ENCODE measurements at regions not wholly inside any gene's neighbourhood (a gene's known extent, or its start where the extent isn't known, plus 50 kb on each side); places are given as distances from the start of the nearest gene placed in this dataset.

DNA sequence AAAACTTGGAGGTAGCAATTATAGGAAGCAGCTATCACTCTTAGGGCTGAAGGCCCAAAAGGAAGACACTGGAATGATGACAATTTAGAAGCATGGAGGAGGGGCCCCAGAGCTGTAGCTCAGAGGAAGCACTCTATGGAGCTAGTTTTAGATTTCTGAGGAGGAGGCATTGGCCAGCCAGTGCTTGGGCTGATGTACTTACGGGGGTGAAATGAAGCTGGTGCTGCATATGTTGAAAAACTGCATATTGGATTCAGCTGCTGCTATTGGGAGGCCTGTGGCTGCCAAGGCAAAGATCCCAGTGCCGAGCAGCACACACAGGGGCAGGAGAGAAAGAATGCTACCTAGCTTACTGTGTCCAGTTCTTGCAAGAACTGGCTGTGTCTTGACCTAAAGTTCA, 53.9 kb upstream of the HMHB1 start:
- no peaks in the 10 kb centered on the region for H3K27me3 ChIP-seq (ENCODE audit: control insufficient read depth, insufficient read depth, low read length)
- no peak overlapping the region for H3K4me3 ChIP-seq (ENCODE audit: low read depth in 2 of 2, low read length in 2 of 2)
- TF ChIP-seq, protein P1, sequence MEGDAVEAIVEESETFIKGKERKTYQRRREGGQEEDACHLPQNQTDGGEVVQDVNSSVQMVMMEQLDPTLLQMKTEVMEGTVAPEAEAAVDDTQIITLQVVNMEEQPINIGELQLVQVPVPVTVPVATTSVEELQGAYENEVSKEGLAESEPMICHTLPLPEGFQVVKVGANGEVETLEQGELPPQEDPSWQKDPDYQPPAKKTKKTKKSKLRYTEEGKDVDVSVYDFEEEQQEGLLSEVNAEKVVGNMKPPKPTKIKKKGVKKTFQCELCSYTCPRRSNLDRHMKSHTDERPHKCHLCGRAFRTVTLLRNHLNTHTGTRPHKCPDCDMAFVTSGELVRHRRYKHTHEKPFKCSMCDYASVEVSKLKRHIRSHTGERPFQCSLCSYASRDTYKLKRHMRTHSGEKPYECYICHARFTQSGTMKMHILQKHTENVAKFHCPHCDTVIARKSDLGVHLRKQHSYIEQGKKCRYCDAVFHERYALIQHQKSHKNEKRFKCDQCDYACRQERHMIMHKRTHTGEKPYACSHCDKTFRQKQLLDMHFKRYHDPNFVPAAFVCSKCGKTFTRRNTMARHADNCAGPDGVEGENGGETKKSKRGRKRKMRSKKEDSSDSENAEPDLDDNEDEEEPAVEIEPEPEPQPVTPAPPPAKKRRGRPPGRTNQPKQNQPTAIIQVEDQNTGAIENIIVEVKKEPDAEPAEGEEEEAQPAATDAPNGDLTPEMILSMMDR (IDR thresholded peaks at IDR 0.05) = no peak
- TF ChIP-seq POLR2AphosphoS5 (IDR thresholded peaks at IDR 0.05; ENCODE audit: low read depth, low read length) = no peak
- no peak for TF ChIP-seq TCF7L2 (IDR thresholded peaks at IDR 0.05; ENCODE audit: low read depth, low read length)
- TF ChIP-seq, protein P2, sequence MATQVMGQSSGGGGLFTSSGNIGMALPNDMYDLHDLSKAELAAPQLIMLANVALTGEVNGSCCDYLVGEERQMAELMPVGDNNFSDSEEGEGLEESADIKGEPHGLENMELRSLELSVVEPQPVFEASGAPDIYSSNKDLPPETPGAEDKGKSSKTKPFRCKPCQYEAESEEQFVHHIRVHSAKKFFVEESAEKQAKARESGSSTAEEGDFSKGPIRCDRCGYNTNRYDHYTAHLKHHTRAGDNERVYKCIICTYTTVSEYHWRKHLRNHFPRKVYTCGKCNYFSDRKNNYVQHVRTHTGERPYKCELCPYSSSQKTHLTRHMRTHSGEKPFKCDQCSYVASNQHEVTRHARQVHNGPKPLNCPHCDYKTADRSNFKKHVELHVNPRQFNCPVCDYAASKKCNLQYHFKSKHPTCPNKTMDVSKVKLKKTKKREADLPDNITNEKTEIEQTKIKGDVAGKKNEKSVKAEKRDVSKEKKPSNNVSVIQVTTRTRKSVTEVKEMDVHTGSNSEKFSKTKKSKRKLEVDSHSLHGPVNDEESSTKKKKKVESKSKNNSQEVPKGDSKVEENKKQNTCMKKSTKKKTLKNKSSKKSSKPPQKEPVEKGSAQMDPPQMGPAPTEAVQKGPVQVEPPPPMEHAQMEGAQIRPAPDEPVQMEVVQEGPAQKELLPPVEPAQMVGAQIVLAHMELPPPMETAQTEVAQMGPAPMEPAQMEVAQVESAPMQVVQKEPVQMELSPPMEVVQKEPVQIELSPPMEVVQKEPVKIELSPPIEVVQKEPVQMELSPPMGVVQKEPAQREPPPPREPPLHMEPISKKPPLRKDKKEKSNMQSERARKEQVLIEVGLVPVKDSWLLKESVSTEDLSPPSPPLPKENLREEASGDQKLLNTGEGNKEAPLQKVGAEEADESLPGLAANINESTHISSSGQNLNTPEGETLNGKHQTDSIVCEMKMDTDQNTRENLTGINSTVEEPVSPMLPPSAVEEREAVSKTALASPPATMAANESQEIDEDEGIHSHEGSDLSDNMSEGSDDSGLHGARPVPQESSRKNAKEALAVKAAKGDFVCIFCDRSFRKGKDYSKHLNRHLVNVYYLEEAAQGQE (IDR thresholded peaks at IDR 0.05; ENCODE audit: insufficient read depth in 1 of 2, low read depth in 2 of 2, low read length in 1 of 2) = no peak
- no peak for TF ChIP-seq SIN3A (IDR thresholded peaks at IDR 0.05; ENCODE audit: borderline replicate concordance, insufficient read depth, low read depth, low read length)
- no peak overlapping the region for H3K27ac ChIP-seq (ENCODE audit: low read length)
- no TSS peak for BruUV-seq (replicated peaks)
- H3K4me1 ChIP-seq (ENCODE audit: control insufficient read depth, insufficient read depth, low read length) = no peaks in the 10 kb centered on the region
- in situ Hi-C loops (cut with HindIII; ENCODE audit: low pct_unique_long_range_greater_than_20kb, low sequenced_read_pairs) (no loop called here), intact Hi-C loops (cut with micrococcal nuclease; ENCODE audit: unreplicated experiment) (no loop called here)
- ATAC-seq (no peak), DNase-seq (ENCODE audit: low read depth, low spot score) (no peak)
- CTCF ChIA-PET = no interaction called here
- POLR2A ChIA-PET = interaction anchor here (0.6 kb wide), 1 partner anchor 50 kb away, joined by 3 read pairs; no protein-coding TSS in a partner anchor
- H3K9me3 ChIP-seq (ENCODE audit: control insufficient read depth, insufficient read depth, low read depth, low read length) = no peaks in the 10 kb centered on the region
- no peaks in the 10 kb centered on the region for H3K36me3 ChIP-seq (ENCODE audit: control insufficient read depth, insufficient read depth, low read length)

DNA sequence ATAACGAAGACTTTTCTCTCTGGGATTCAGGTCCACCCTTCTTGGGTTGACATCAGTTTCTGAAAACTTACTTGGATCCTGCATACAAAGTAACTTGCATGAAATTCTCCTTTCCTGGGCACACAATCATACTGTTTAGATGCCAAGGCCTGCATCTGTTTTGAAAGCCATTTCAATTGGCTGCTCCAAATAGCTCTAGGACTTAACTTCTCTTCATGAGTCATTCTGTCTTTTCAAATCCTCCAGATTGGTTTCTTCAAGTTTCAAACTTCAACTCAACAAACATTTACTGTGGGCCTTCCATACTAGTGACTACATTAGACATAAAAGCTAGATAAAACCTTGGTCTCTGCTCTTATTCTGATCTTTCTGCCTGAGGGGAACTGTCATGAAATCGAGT, 54.8 kb upstream of the HMHB1 start:
- no peaks in the 10 kb centered on the region for H3K4me1 ChIP-seq (ENCODE audit: control insufficient read depth, insufficient read depth, low read length)
- DNase-seq (ENCODE audit: low read depth, low spot score) = no peak
- H3K27me3 ChIP-seq (ENCODE audit: control insufficient read depth, insufficient read depth, low read length) = no peaks in the 10 kb centered on the region
- in situ Hi-C loops (cut with HindIII; ENCODE audit: low pct_unique_long_range_greater_than_20kb, low sequenced_read_pairs) (no loop called here), intact Hi-C loops (cut with micrococcal nuclease; ENCODE audit: unreplicated experiment) (no loop called here)
- ChIA-PET CTCF (no interaction called here), POLR2A (no interaction called here)
- no peaks in the 10 kb centered on the region for H3K36me3 ChIP-seq (ENCODE audit: control insufficient read depth, insufficient read depth, low read length)
- TF ChIP-seq, protein P2 (IDR thresholded peaks at IDR 0.05; ENCODE audit: insufficient read depth in 1 of 2, low read depth in 2 of 2, low read length in 1 of 2) = no peak
- TF ChIP-seq TCF7L2 (IDR thresholded peaks at IDR 0.05; ENCODE audit: low read depth, low read length) = no peak
- TF ChIP-seq SIN3A (IDR thresholded peaks at IDR 0.05; ENCODE audit: borderline replicate concordance, insufficient read depth, low read depth, low read length) = no peak
- no peak for TF ChIP-seq POLR2AphosphoS5 (IDR thresholded peaks at IDR 0.05; ENCODE audit: low read depth, low read length)
- TF ChIP-seq, protein P1 (IDR thresholded peaks at IDR 0.05) = no peak
- no peaks in the 10 kb centered on the region for H3K9me3 ChIP-seq (ENCODE audit: control insufficient read depth, insufficient read depth, low read depth, low read length)
- no peak overlapping the region for H3K27ac ChIP-seq (ENCODE audit: low read length)
- no peak overlapping the region for H3K4me3 ChIP-seq (ENCODE audit: low read depth in 2 of 2, low read length in 2 of 2)
- no TSS peak for BruUV-seq (replicated peaks)
- no peak for ATAC-seq
